ENCODE measurements at regions not wholly inside any gene's neighbourhood (a gene's known extent, or its start where the extent isn't known, plus 50 kb on each side); places are given as distances from the start of the nearest gene placed in this dataset.

GRCh38 chr5:98468188-98468869 lies 305.1 kb upstream of the RGMB start:
- DNase-seq: no peak

- no peak for DNase-seq
These were observed 302.7 kb upstream of the RGMB start for GRCh38 chr5:98470747-98471146.

DNA sequence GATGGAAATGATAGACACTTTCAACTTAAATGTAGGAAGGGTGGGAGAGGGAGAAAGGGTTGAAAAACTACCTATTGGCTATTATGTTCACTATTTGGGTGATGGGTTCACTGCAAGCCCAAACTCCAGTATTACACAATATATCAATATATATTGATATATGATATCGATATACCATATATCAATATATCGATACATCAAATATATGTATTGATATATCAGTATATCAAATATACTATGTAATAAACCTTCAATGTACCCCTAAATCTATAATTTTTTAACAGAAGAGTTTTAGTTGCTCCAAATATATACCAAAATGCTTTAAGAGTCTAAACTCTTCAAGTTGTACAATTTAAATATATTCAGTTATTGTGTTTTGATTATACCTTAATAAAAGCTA lies 302.0 kb upstream of the RGMB start:
- no peak for DNase-seq

DNA sequence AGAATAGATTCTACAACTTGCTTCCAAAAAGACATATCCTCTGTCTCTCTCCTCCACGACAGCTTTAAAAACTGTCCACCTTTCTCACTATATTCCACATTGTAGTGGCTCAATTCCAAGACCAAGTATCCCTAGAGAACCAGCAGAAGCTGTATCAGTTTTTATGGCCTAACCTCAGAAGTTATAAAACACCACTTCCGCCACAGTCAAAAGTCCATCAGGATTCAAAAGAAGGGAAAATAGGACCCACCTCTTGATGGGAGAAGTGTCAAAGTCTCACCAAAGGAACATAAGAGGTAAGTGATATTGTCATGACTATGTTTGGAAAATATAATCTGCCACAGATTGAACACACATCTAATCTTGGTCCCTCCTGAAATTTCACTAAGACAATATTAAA lies 299.2 kb upstream of the RGMB start:
- no peak for DNase-seq

- DNase-seq: no peak
These were observed 298.7 kb upstream of the RGMB start for GRCh38 chr5:98474782-98475181.

- DNase-seq: no peak
These were observed 290.9 kb upstream of the RGMB start for GRCh38 chr5:98482321-98483300.

DNA sequence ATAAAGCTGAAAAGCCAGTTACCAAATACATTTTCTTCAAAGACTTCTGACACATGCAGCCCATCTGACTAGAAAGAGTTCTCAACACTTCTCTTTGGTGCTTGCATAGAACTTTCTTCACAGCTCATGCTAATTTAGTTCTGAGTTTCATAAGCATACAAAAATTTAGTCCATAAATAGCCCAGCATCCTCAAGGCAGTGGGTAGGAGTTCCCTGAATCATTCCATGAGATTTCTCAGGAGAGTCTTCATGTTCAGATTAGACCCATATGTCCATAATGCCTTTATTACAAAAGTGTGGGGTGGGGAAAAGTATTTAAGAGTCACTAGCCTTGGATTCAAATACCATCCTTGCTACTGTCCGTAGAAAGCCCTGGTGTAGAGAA lies 290.2 kb upstream of the RGMB start:
- no peak for DNase-seq

- no peak for DNase-seq
These were observed 284.4 kb upstream of the RGMB start for GRCh38 chr5:98489021-98489420.

- DNase-seq: no peak
These were observed 283.1 kb upstream of the RGMB start for GRCh38 chr5:98490348-98490747.

DNA sequence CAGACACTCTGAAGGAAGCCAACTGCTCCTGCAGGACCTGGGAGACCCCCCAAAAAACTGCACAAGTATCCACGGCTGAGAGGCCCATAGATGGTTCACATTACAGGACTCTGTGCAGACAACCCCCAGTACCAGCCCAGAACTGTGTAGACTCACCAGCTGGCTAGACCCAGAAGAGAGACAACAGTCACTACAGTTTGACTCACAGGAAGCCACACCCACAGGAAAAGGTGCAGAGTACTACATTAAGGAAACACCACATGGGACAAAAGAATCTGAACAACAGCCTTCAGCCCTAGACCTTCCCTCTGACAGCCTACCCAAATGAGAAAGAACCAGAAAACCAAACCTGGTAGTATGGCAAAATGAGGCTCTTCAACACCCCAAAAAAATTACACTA lies 281.2 kb upstream of the RGMB start:
- no peak for DNase-seq

- no peak for DNase-seq
These were observed 276.0 kb upstream of the RGMB start for GRCh38 chr5:98497418-98497817.

- no peak for DNase-seq
These were observed 275.4 kb upstream of the RGMB start for GRCh38 chr5:98498028-98498427.

- DNase-seq: no peak
These were observed 273.6 kb upstream of the RGMB start for GRCh38 chr5:98499892-98500291.

DNA sequence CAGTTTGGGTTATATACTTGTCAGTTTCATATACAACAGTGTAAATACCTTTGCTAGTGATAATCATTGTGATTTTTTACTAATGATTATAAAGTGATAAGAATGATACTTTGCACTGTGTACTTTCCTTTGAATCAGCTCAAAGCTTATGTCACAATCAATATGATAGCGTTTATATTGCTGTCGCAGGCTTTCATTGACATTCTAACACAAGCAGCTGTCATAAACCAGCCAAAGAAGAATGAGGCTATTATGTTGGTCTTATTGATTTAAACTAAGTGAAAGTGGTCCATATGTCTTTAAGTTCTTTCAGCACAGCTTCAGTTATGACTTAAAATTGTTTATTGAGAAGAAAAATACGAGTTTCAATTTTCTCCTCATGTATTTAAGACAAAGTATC lies 272.7 kb upstream of the RGMB start:
- DNase-seq: no peak

DNA sequence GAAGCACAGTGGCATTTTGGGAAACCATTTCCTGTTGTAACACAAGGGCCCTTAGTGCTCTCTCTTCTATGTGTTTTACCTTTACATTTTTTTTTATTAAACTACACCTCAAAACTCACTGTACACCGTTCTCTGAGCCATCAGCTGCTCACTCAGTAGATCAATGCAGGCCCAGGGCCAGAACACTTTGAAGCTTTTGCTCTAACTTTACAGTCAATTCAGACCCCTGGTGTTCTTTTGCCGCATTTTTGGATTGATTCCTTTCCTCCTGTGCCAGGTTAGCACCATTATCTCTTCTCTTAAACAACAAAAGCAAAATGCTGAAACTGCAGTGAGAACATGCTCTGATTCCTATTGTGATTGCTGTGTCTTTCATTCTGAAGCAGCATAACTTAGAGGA lies 269.8 kb upstream of the RGMB start:
- no peak for DNase-seq

DNA sequence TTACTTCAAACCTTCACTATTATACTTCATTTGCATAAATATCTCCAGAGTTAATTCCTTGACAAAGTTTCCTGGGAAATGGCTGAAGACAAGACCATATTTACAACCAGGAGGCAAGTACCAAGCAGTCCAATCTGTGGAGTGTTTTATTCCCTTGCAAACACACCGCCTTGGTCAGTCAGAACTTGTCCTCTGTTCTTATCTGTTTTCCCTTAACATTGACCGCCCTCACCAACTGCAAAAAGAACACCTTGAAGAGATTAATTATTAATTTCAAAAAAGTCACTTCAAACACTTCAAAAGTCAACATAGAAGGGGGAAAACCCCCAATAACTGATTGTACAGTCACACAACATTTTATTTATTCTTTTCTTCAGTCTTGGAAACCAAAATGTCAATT lies 269.0 kb upstream of the RGMB start:
- no peak for DNase-seq

- DNase-seq: no peak
These were observed 263.1 kb upstream of the RGMB start for GRCh38 chr5:98510143-98510985.

DNA sequence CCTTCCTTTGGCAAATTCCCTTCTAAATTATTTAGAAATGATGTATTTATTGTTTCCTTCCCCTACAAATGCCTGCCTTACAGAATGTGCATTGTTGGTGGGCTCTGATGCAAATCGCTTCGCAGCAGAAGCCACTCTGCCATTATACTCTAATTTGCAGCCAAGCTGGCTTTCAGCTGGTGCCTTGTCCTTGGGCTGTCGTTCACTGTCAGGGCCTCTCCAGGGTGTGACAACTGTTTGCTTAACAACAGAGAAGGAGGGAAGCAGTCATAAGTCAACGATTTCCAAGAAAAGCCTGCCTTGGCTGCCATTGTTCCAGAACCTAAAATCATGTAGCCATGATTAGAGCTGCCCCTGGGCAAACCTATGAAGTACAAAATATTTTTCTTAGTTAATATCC lies 260.1 kb upstream of the RGMB start:
- peak; percentile 14 for DNase-seq

DNA sequence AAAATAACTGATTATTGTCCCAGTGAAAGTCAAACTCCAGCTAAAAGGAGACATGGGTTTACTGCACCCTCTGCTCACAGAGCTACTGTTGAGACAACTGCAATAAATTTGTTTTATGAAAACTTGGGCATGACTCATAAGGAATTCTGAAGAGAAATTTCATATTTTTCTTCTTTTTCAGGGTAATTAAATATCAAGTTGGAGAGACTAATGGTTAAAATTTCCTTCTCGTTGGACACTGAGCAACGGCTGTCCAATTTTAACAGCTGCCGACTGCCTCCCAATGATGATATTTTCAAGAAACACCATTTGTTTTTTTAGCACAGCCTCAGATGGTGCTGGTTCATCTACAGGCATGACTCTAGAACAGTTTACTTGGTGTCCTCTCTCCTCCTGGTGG lies 259.2 kb upstream of the RGMB start:
- DNase-seq: no peak

DNA sequence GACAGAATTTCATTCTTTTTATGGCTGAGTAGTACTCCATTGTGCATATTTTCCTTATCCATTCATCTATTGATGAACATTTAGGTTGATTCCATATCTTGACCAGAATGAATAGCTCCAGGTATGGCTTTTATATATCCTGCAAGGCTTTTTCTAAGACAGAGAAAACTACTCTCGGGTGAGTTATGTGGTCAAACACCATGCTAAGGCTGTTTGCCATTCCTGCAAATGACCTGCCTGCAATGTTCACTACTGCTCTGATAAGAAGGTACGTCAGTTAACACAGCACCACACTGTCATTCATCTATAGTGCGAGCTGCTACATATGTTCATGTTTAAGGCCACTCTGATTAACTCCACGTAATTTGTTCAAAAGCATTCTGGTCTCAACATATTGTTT lies 256.8 kb upstream of the RGMB start:
- DNase-seq: no peak

- DNase-seq: peak; percentile 9
These were observed 255.7 kb upstream of the RGMB start for GRCh38 chr5:98517560-98518366.

- DNase-seq: no peak
These were observed 254.7 kb upstream of the RGMB start for GRCh38 chr5:98518754-98519153.

DNA sequence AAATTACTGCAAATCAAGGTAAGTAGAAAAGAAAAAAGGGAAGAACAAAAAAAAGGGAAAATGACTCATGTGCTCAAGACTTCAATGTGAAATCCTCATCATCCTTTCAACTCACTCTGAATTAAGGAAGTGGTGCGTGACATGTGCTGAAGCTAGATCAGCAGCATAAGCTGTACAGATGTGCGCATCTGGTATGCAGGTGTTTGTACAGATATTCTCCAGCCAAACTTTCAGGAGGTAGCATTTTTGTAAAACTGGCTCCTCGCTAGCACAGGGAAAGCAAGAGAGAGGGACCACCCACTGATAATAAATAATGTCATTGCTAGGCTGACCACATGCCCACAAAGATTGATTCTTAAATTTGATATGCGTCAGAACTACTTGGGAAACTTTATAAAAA lies 253.9 kb upstream of the RGMB start:
- DNase-seq: no peak

Measured in NCI-H2227 treated with DMSO at 0.1 percent for 48 hours (cell line).